NCI-H1694 (cell line): ENCODE measurements at regions not wholly inside any gene's neighbourhood (a gene's known extent, or its start where the extent isn't known, plus 50 kb on each side); places are given as distances from the start of the nearest gene placed in this dataset.

Source experiments
- DNase-seq: peaks from one replicate; lab custom pipeline; 2025; lab: John Stamatoyannopoulos, UW

DNA sequence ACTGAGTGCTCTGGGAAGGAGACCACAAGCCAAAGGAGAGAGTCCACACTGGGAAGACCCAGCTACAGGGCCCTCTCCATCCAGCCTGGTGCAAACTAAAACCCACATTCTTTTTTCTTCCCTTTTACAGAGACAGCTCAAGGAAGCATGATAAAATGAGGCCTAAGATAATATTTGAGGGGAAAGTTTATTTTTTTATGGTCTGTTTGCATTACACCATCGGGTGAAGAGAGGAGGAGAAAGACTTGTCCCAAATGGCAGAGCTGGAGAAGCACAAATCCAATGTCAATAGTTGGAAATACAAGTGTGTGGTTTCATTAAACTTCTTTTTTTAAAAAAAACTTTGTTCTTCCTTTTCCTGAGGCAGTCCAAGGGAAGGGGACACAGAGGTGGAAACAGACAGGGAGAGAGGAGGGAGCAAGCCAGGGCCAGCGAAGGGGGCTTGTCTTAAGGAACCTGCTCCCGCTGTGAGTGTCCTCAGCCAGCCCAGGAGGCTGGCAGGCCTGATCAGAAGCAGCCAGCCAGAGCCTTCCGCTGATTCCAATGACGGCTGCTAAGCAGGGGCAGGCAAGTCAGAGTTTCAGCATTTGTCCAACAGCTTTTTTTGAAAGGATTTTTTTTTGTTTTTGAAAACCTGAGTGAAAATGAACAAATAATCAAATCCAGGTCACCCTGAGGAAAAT, 203.8 kb upstream of the SIX2 start:
- DNase-seq = no peak

DNA sequence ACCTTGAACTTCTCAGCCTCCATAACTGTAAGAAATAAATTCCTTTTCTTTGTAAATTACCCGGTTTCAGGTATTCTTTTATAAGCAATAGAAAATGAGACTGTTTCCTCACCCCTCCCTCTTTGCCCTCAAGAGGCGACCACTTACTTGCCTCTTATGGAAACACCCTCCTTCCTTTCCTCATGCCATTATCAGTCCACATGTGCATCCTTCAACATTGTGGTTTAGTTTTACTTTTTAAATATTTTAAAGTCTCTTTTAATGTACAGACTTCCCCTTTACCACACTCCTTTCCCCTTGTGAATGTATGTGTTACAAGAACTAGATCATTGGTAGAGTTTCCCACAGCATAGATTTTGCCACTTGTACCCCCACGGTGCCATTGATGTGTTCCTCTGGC, 202.4 kb upstream of the SIX2 start:
- no peak for DNase-seq

DNA sequence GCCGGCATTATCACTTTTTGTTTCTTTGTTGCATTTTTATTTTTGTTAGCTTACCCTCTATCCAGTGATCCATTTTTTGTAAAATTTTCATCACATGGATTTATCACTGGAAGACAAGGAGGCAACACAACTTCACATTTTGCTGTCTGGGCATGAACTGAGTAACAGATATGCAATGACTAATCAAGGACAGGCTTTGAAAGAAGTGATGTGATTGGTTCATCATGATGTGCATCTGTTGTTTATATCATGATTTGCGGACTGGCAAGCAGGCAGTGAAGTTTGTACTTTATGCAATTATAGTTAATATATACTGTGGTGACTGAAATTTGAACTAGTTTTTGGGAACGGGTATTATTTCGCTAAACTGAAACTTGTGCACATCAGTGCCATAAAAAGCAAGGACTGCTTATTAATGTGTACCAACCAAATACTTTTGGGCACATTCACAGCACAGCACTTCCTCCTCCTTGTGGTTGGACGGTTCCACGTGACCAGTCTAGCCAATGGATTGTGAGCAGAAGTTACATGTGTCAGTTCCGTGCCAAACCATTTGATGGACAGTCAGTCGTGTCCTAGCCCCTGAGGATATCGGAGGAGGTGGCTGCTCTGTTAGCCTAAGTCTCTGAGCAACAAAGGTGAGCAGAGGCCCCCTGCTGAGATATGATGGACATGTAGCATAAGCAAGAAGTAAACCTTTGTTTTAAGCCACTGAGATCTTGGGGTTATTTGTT, 201.4 kb upstream of the SIX2 start:
- DNase-seq = no peak

DNA sequence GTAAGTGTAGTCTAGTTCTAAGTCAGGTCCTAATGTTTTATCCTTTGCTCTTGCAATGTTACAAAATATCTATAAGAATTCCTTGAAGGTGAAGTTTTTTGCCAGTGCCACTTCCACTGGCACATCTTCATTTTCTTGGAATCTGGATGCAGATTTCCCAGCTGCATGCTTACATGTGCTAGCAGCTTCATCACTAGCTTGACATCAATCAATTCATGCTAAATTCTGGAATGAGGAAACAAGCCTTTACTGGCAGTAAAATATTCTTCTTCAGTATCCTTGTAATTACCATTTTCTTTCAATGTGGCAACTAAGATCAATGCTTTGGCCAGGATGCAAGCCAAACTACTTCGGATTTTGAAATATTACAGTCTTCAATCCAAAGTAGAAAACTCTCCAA, 200.6 kb upstream of the SIX2 start:
- DNase-seq = no peak

DNA sequence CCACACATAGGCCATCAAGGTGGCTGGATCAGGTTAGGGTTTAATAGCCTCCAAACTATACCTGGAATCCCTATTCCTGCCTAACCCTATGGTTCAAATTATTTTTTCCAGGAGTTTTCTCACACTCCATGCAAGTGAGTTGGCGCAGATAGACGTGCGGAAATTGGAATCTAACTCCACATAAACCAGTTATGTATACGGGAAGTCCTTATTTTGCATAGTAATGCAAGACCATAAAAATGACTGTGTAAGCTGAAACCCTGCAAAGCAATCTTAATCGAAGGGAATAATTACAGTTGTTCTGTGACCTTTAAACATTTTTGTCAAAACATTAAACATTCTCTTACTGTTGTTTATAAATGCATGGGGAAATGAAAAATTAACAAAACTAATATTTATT, 200.1 kb upstream of the SIX2 start:
- no peak for DNase-seq

DNA sequence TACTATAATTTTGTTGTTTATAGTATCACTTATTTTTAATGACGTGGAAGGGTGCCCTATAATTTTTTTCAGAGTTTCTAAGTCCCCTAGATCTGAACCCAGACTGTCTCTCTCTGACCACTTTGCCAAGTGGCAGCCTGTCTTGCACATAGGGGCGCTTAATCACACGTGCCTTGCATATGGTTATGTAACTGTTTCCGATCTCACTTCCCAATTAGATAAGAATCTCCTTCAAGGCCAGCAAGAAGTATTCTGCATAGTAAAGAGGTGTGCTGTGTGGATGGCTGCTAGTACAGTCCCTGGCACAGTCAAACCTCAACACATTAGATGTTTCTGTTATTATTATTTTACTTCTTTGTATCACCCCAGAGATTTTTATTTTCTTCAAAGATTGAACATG, 197.8 kb upstream of the SIX2 start:
- DNase-seq = no peak

DNA sequence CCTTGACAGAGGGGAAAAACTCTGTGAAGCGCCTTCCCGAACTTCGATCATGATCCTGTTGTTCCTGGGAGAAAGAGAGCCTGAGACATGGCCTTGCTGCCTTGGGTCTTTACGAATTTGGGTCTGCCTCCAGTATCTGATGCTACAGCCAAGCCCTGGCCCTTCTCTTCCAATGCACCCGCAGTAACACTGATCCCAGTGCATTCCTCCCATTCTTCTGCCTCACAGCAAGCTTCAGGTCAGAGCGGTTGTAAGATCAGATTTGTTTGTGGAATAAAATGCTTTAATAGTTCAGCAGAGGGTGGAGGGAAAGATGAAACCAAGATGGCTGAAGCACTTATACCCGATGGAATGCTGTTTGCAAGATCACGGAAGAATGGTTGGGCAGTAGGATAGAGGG, 196.7 kb upstream of the SIX2 start:
- no peak for DNase-seq

DNA sequence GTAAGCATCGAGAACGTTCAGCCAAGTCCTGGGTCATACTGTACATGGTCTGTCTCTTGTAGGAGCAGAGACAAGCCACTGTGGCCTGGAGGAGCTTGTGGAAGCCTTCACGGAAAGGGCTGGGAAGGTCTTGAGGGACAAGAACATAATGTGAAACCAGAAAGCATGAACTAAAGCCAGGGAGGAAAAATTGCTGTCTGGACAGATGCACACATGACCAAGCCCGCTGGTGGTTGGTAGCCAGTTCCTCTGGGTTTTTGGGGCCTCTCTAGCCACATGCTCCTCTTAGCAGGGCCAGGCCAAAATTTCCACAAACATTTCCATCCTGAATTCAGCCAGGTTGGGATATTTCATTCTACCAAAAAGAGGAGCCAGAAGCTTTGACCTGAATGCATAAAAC, 196.2 kb upstream of the SIX2 start:
- no peak for DNase-seq

DNA sequence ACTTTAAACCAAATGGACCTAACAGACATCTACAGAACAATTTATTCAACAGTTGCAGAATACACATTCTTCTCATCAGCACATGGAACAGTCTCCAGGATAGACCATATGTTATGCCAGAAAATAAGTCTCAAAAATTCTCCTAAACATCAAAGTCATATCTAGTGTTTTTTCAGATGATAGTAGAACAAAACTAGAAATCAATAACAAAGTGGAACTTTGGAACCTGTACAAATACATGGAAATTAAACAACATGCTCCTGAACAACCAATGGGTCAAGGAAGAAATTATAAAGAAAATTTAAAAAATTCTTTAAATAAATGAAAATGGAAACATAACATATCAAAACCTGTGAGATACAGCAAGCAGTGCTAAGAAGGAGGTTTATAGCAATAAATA, 194.1 kb upstream of the SIX2 start:
- no peak for DNase-seq

DNA sequence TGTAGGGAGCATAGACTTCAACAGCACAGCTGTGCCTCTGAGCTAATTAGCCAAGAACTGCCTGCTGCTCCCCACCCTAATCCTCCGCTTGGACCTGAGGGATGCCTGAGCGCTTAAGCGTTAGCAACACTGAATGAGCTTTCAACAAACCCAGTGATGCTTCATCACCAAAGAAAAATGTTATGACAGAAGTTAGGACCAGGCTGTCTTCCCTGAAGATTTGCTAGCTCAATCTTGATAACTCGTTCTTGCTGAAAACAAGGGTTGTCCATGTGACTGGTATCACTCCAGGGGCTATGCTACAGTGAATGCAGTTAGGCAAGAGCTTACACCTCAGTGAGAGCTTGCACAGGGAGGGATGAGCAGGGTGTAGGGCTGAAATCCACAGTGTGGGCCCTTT, 190.7 kb upstream of the SIX2 start:
- peak; percentile 69 for DNase-seq

DNA sequence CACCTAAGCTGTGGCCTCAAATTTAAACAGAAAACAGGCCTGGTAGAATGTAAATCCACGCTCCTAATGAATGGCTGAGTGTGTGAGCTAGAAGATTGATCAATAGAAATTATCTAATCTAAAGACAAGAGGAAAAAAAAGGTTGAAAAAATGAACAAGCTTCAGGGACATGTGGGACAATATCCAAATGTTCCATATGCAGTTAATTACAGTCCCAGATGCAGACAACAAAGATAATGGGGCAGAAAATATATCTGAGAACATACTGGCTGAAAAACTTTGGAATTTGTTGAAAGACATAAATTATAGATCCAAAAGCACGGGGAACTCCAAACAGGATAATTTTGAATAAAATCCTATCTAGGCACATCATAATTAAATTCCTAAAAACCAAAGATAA, 186.7 kb upstream of the SIX2 start:
- DNase-seq = no peak

DNA sequence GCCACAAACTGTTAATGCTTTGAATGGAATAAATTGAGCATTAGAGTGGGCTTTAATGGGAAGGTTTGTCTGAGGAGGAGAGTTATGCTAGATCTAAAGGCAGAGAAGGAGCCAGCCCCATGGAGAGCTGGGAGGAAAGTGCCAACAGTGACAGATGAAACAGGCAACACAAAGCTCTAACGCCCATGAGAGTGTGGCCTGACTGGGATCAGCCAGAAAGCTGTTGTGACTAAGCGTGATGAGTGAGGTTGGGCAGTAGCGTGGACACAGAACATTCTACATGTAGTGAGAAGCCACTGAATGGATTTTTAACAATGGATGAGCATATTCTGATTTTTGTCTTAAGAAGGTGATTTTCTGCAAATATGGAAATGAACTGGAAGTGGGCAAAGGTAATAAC, 185.3 kb upstream of the SIX2 start:
- no peak for DNase-seq

DNA sequence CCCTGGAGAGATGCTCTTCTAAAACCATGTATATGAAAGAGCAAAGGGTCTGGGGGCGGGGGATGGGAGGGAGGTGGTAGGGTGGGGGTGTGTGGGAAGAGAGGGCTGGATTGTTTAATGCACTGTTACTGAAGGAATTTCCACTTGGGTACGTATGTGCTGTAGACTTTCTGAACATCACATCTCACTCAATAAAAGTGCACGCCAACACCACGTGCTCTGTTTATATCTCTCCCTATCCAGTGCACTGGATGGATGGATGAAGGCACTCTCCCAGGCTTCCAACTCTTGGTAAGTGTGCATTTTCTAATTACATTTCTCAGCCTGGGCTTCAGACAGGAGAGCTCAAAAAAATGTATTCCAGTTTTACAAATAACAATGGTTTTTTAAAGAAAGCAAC, 184.3 kb upstream of the SIX2 start:
- no peak for DNase-seq

DNA sequence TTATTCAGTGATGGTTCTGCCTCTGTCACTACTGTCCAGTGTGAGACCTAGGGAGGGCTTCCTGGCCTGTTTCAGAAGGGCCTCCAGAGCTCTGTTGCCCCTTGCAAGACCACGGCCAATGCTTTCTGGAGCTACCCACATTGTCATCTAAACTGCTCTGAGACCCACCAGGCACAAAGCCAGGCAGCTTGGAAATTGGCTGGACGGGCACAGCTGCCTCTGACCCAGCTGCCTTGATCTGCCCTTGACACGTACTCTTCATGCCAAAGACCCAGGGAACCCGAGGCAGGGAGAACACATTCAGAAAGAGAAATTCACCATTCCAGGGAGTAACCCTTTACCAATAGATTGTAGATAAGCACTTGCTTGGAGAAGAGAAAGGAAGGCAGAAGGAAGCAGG, 183.7 kb upstream of the SIX2 start:
- no peak for DNase-seq

DNA sequence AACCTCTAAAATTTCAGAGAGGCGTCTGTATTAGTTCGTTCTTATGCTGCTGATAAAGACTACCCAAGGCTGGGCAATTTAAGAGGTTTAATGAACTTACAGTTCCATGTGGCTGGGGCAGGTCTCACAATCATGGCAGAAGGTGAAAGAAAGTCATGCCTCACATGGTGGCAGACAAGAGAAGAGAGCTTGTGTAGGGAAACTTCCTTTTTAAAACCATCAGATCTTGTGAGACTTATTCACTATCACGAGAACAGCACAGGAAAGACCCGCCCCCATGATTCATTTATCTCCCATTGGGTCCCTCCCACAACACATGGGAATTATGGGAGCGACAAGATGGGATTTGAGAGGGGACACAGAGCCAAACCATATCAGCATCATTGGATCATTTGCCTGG, 183.2 kb upstream of the SIX2 start:
- DNase-seq = no peak

DNA sequence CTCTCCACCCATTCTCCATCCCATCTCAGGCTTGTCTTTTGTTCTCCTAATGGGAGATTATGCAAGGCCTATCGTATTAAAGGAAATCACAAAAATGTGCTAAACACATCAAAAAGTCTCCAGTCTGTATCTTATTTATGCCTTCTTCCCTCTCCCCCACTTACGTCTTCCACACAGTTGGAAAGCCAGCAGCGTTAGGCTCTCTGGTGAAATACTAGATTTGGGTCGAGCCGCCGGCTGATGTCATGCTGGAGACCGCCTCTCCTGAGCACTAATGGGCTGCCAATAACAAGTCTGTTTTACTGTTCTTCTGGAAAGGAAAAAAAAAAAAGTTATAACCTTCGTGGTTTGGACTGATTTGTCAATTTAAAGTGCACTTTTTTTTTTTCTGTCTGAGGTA, 182.7 kb upstream of the SIX2 start:
- no peak for DNase-seq

DNA sequence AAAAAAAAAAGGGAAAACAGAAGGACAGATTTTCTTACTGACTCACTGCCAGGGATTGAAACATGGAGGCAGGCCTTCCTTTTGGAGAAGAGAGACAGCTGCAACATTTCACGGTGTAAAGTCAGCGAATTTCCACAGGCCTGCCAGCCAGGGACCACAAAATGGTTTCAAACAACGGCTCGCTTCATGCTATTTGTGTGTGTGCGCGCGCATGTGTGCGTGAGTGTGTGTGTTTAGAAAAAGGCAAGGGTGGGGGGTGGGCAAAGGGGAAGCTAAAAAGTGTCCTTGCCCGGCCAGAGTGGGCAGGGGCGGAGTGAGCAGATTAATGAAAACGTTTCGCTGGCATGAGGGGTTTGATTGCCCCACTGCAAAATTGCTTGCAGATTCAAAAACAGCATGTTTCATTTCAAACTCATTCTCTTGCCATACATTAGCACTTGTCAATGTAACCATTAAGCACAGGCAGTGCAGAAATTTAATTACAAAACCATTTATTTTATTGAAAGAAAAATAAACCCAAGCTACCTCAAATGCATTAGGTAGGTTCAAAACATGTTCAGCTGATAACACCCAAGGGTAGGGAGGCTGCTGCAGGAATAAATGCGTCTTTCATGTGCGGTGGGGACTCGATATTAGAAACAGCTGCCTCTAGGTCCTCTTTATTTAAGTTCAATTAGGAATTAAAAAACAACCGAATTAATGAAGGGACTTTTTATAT, 182.1 kb upstream of the SIX2 start:
- DNase-seq = no peak

DNA sequence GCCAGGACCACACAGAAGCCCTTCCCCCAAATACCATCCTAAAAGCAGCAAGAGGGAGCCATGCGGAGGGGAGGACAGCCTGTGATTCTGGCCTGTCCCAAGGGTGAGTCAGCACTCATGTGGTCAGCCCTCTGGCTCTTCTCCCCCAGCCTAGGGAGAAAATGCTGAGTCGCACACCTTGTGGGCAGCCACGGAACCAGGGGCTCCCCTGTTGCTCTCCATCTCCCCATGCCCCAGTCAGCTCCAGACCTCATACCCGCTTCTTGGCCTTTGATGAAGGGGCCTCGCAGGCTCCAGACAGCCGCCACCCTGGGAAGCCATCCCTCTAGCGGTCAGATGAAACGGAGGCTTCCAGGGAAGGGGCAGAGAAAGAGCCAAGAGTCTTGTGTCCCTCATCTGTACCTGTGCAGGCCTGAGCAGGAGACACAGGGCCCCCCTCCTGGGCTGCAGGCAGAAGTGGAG, 181.3 kb upstream of the SIX2 start:
- no peak for DNase-seq

DNA sequence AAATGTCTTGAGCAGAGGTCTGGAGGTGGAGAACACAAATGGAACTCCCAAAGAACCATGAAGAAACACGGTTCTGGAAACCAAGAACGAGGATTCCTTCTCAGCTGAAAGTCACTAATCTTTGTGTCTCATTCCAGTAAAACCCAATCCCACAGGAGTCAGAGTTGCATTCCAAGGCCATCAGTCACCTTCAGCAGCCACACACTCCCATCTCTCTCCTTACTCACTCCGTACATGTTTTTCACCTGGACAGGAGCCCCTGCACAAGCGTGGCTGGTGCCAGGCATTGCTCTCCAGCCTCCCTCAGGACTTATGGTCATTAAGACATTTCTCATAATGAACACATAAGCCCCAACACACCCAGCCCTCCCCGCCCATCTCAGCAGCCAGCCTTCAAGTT, 175.4 kb upstream of the SIX2 start:
- no peak for DNase-seq

DNA sequence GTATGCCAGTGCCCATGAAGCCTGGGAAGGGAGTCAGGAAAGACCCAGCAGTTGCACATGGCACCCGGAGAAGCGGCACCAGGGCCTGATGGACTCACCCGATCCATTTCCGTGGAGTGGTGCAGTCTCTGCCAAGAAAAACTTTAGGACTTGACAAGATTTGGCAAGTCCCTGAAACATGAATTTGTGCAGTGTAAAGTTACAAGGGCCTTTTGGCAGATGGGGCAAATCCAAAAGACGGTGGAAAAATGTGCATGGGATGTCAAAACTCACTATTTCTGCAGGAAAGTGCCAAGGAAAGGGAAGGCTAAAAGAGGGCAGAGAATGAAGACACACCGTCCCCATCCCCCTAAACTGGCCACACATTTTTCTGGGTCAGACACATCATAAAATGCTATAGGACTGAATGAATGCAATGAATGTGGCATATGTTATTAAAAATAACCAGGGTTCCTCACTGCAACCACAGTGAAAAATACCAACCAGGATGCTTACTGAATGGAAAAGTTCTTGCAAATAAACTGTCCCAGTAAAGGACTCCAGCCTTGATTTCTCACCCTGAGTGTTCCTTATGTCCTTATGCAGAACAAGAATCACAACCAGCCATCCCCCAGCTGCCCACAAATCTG, 173.5 kb upstream of the SIX2 start:
- no peak for DNase-seq

DNA sequence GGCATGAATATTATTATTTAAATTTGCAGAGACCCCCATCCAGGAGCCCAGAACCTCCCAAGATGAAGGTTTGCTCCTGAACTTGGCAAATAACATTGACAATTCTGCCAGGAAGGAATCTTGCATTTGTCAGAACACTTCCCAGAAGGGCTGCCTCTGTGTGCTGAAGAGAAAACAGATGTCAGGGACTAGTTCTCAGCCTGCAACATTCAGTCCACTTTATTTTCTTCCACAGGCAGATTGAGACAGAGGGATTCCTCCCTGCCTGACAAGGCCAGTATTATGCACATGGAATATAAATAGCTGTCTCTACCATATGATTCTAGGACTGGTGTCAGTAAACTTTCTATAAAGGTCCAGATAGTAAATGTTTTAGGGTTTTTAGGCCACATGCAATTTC, 171.5 kb upstream of the SIX2 start:
- DNase-seq = no peak

DNA sequence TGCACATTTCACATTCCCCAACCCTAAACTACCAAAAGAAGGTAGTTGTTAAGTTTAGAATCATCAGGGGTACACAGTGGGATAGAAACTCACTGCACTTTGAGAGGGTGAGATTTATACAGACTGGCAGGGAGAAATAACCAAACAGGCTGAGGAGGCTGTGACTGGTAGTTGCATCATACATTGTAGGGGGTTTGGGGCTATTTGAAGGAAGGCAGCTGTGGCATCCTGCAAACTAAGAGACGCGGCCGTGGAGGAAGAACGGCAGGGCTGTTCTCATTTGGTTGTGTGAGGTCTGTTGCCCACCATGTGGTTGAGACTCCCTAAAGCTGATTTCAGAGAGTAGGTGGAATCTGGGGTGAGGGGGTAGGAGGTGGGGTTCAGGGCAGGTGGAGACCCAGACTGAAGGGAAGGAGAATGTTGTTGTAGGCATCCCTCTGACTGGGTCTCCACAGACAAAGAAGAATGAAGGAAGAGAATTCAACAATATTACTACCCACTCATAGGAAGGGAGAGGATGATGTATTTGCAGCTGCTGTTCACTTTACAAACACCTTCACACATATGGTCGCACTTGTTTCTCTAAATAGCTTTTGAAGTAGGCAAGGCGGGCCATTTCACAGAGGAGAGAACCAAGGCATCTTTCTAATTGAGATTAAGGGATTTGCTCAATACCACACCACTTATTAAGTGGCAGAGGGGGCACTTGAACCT, 170.9 kb upstream of the SIX2 start:
- no peak for DNase-seq
